HepG2 (cell line): ENCODE measurements at regions not wholly inside any gene's neighbourhood (a gene's known extent, or its start where the extent isn't known, plus 50 kb on each side); places are given as distances from the start of the nearest gene placed in this dataset.

Source experiments
- ATAC-seq: fragments of 200-7000 bp; cut with Tn5 transposase; 3 replicates; pipeline ENCODE4 v1.9.1; 2020; ENCODE audit warnings: mild to moderate bottlenecking, moderate library complexity
- BruUV-seq: library from RNA; stranded (reverse); fragments of 400-500 nt; replicated peaks from 2 replicates; lab custom pipeline; 2021; lab: Mats Ljungman, UMichigan
- CTCF ChIA-PET: fragments of 300-600 bp; formaldehyde crosslinking; extraction: SDS; loops from one replicate; lab custom pipeline; 2021; ENCODE audit warnings: low total read pairs, inconsistent platforms, low intra/inter-chr PET ratio; lab: Yijun Ruan, JAX
- POLR2A ChIA-PET: fragments of 350-600 bp; sonication (Branson Sonifier 250); formaldehyde crosslinking; loops from one replicate; lab custom pipeline; 2020; ENCODE audit warnings: antibody characterized with exemption, inconsistent platforms; lab: Yijun Ruan, JAX
- DNase-seq: peaks from one replicate; pipeline ENCODE4 v3.0.0-alpha.2; 2015; ENCODE audit warnings: low spot score
- FAIRE-seq: peaks from 3 replicates; lab custom pipeline; 2011; peaks lifted over from hg19 to GRCh38; lab: Jason Lieb, UNC
- H2AFZ ChIP-seq: one replicate; pipeline ENCODE4 v1.6.1; 2011; ENCODE audit warnings: low read length, inconsistent platforms
- H3K27ac ChIP-seq: fragments of 300-600 bp; 3 replicates; pipeline ENCODE4 v1.8.0; 2011; ENCODE audit warnings: mixed run types, mild to moderate bottlenecking, mixed read lengths, low read length, inconsistent platforms; ENCODE audit not compliant: insufficient read depth; ENCODE audit errors: extremely low read length
- H3K27me3 ChIP-seq, 2 experiments: fragments of 200-600 bp in 1 of 2; 2 replicates in 1 of 2; 3 replicates in 1 of 2; pipeline versions ENCODE4 v1.6.0 to v1.8.0; 2011; ENCODE audit warnings: low read length in 2 of 2, mild to moderate bottlenecking in 2 of 2, moderate library complexity in 2 of 2, inconsistent platforms in 1 of 2; ENCODE audit not compliant: insufficient read depth in 2 of 2, control insufficient read depth in 1 of 2
- H3K36me3 ChIP-seq, 2 experiments: fragments of 200-600 bp in 1 of 2; replicated peaks in 1 of 2; 2 replicates in 1 of 2; 3 replicates in 1 of 2; pipeline versions ENCODE4 v1.5.1 to v1.8.0; 2011; ENCODE audit warnings: low read length in 2 of 2, inconsistent platforms in 1 of 2; ENCODE audit not compliant: insufficient read depth in 2 of 2, control insufficient read depth in 1 of 2
- H3K4me1 ChIP-seq: 2 replicates; pipeline ENCODE4 v1.5.1; 2012; ENCODE audit warnings: low read length, inconsistent platforms; ENCODE audit not compliant: insufficient read depth
- H3K4me2 ChIP-seq: 2 replicates; pipeline ENCODE4 v1.6.0; 2011; ENCODE audit warnings: low read depth, low read length, inconsistent platforms
- H3K4me3 ChIP-seq, 3 experiments: fragments of 200-600 bp in 1 of 3; sonication (generic), shearing (Covaris generic) in 1 of 3; replicated peaks in 1 of 3; 2 replicates each; pipeline ENCODE4 v1.5.1; 2011 to 2016; ENCODE audit warnings: low read length in 3 of 3, inconsistent platforms in 2 of 3, low read depth in 2 of 3, mild to moderate bottlenecking in 2 of 3, control low read depth in 1 of 3, mixed read lengths in 1 of 3; ENCODE audit not compliant: insufficient read depth in 1 of 3
- H3K79me2 ChIP-seq: one replicate; pipeline ENCODE4 v1.6.1; 2011; ENCODE audit warnings: low read length, inconsistent platforms; ENCODE audit not compliant: insufficient read depth
- H3K9ac ChIP-seq: 2 replicates; pipeline ENCODE4 v1.6.0; 2011; ENCODE audit warnings: mild to moderate bottlenecking, low read depth, low read length, inconsistent platforms; ENCODE audit not compliant: insufficient read depth
- H3K9me3 ChIP-seq: 2 replicates; pipeline ENCODE4 v1.5.1; 2012; ENCODE audit warnings: mild to moderate bottlenecking, low read length
- H4K20me1 ChIP-seq: 2 replicates; pipeline ENCODE4 v1.6.0; 2011; ENCODE audit warnings: inconsistent platforms, mild to moderate bottlenecking, low read length, moderate library complexity; ENCODE audit not compliant: insufficient read depth
- ERF ChIP-seq: IDR thresholded peaks from 2 replicates; pipeline ENCODE4 v1.6.1; 2018; ENCODE audit warnings: missing biosample characterization, missing genetic modification reagents
- GPN1 ChIP-seq: sonication (generic); formaldehyde crosslinking; IDR thresholded peaks from 2 replicates; pipeline ENCODE4 v1.5.1; 2020; ENCODE audit warnings: missing genetic modification reagents, borderline replicate concordance
- HDAC1 ChIP-seq: sonication (generic); formaldehyde crosslinking; IDR thresholded peaks from 2 replicates; pipeline ENCODE4 v1.5.1; 2020; ENCODE audit warnings: mild to moderate bottlenecking, missing genetic modification reagents
- HDAC6 ChIP-seq: fragments of 200-600 bp; sonication (generic); IDR thresholded peaks from 2 replicates; pipeline ENCODE4 v1.7.0; 2017; ENCODE audit warnings: mild to moderate bottlenecking, antibody characterized with exemption, low read length, low read depth
- HIVEP1 ChIP-seq: sonication (generic); formaldehyde crosslinking; IDR thresholded peaks from 2 replicates; pipeline ENCODE4 v1.4.0; 2020; ENCODE audit warnings: mild to moderate bottlenecking, missing genetic modification reagents
- ISL2 ChIP-seq: sonication (generic); formaldehyde crosslinking; IDR thresholded peaks from 2 replicates; pipeline ENCODE4 v1.5.0; 2020; ENCODE audit warnings: missing genetic modification reagents
- MNT ChIP-seq: fragments of 450-650 bp; IDR thresholded peaks from 2 replicates; pipeline ENCODE4 v1.6.1; 2016
- SIX4 ChIP-seq: sonication (generic); formaldehyde crosslinking; IDR thresholded peaks from 2 replicates; pipeline ENCODE4 v1.4.0; 2020; ENCODE audit warnings: missing genetic modification reagents
- SMC3 ChIP-seq: IDR thresholded peaks from 2 replicates; pipeline ENCODE4 v1.6.1; 2011; ENCODE audit warnings: low read length, improper control_type of control experiment
- TARDBP ChIP-seq: sonication (generic); formaldehyde crosslinking; IDR thresholded peaks from 2 replicates; pipeline ENCODE4 v1.8.0; 2022; ENCODE audit warnings: mild to moderate bottlenecking, missing genetic modification reagents
- ZNF414 ChIP-seq: sonication (generic); formaldehyde crosslinking; IDR thresholded peaks from 2 replicates; pipeline ENCODE4 v1.5.0; 2020; ENCODE audit warnings: missing genetic modification reagents
- ZNF567 ChIP-seq: sonication (generic); formaldehyde crosslinking; IDR thresholded peaks from 2 replicates; pipeline ENCODE4 v1.8.1; 2023; ENCODE audit warnings: mild to moderate bottlenecking, missing genetic modification reagents, borderline replicate concordance
- ZNF766 ChIP-seq: sonication (generic); formaldehyde crosslinking; IDR thresholded peaks from 2 replicates; pipeline ENCODE4 v1.5.0; 2020; ENCODE audit warnings: missing genetic modification reagents, borderline replicate concordance
- WGBS: methylation state at CpG from one replicate; pipeline ENCODE4 v1.1.6; 2017; ENCODE audit warnings: low lambda C conversion rate; 5-methylcytosine and 5-hydroxymethylcytosine counted together
- in situ Hi-C: cut with HindIII; loops from 2 replicates; pipeline ENCODE4 v1.10.0; 2017; ENCODE audit warnings: low pct_unique_long_range_greater_than_20kb; ENCODE audit not compliant: extremely low pct_ligation_motif_present
- intact Hi-C: fragments of 100-400 bp; cut with micrococcal nuclease; formaldehyde crosslinking; loops from one replicate; pipeline ENCODE4 v1.10.0; 2022; ENCODE audit not compliant: unreplicated experiment
- TF ChIP-seq, protein P1 (sequence below): sonication (generic); formaldehyde crosslinking; IDR thresholded peaks from 2 replicates; pipeline ENCODE4 v1.4.0; 2020; ENCODE audit warnings: low read depth, missing genetic modification reagents

DNA sequence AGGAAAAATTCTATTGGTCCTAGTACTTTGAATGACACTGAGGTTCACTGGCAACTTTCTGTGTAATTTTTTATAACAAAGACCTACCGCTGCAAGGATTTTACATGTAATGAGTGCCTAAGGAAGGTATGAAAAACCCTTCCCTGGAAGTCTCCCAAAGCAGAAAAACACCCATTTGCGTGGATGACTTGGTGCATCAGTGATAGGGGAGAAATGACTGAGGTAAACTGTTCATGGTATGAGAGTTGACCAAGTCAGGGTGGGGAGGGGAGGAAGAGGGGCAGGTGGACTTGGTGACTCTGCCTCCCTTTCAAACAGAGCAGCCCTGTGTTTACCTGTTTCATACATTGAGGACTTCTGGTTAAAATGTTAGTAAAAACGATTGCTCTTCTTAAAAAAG, 78.8 kb upstream of the IPO9 start:
- TF ChIP-seq ZNF567 (CRISPR knock-in tag) (no peak), HDAC6 (no peak), ERF (CRISPR knock-in tag) (no peak), HIVEP1 (CRISPR knock-in tag) (no peak), ZNF766 (CRISPR knock-in tag) (no peak), TARDBP (no peak), ISL2 (CRISPR knock-in tag) (no peak), HDAC1 (CRISPR knock-in tag) (no peak)
- TF ChIP-seq, all 625 proteins: peak for 0
- no peak overlapping the region for H3K4me2 ChIP-seq

GRCh38 chr1:201750934-201751333, 78.0 kb upstream of the IPO9 start:
- POLR2A ChIA-PET, result no interaction called here
- Histone ChIP-seq H3K27ac (no peak overlapping the region), H3K9me3 (no peaks in the 10 kb centered on the region), H3K9ac (no peak overlapping the region), H3K4me1 (peaks cover 10% of the 10 kb centered on the region), H3K27me3 (no peaks in the 10 kb centered on the region), H3K4me2 (no peak overlapping the region), H3K4me3 (no peak overlapping the region), H3K79me2 (no peaks in the 10 kb centered on the region), H2AFZ (no peak overlapping the region), H4K20me1 (no peaks in the 10 kb centered on the region), H3K36me3 (no peaks in the 10 kb centered on the region)
- ATAC-seq (no peak), DNase-seq (no peak), FAIRE-seq (no peak)
- in situ Hi-C loops (no loop called here), intact Hi-C loops (no loop called here)
- 22% methylated on average over 1 of the region's 1 CpG for WGBS
- CTCF ChIA-PET, result no interaction called here
- no TSS peak for BruUV-seq
- no peak for TF ChIP-seq MNT
- TF ChIP-seq, protein P1, sequence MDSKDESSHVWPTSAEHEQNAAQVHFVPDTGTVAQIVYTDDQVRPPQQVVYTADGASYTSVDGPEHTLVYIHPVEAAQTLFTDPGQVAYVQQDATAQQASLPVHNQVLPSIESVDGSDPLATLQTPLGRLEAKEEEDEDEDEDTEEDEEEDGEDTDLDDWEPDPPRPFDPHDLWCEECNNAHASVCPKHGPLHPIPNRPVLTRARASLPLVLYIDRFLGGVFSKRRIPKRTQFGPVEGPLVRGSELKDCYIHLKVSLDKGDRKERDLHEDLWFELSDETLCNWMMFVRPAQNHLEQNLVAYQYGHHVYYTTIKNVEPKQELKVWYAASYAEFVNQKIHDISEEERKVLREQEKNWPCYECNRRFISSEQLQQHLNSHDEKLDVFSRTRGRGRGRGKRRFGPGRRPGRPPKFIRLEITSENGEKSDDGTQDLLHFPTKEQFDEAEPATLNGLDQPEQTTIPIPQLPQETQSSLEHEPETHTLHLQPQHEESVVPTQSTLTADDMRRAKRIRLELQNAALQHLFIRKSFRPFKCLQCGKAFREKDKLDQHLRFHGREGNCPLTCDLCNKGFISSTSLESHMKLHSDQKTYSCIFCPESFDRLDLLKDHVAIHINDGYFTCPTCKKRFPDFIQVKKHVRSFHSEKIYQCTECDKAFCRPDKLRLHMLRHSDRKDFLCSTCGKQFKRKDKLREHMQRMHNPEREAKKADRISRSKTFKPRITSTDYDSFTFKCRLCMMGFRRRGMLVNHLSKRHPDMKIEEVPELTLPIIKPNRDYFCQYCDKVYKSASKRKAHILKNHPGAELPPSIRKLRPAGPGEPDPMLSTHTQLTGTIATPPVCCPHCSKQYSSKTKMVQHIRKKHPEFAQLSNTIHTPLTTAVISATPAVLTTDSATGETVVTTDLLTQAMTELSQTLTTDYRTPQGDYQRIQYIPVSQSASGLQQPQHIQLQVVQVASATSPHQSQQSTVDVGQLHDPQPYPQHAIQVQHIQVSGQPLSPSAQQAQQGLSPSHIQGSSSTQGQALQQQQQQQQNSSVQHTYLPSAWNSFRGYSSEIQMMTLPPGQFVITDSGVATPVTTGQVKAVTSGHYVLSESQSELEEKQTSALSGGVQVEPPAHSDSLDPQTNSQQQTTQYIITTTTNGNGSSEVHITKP (CRISPR knock-in tag), result no peak
- no peak for TF ChIP-seq SMC3
- TF ChIP-seq SIX4 (CRISPR knock-in tag), result no peak
- no peak for TF ChIP-seq ZNF414
- no peak for TF ChIP-seq GPN1

More for the DNA sequence above, 78.8 kb upstream of the IPO9 start:
- CTCF ChIA-PET, result no interaction called here
- intact Hi-C loops, result no loop called here
- POLR2A ChIA-PET, result no interaction called here
- DNase-seq (no peak), ATAC-seq (no peak), FAIRE-seq (no peak)
- Histone ChIP-seq H3K4me1 (peaks cover 10% of the 10 kb centered on the region), H3K27me3 (no peaks in the 10 kb centered on the region), H2AFZ (no peak overlapping the region), H3K79me2 (no peaks in the 10 kb centered on the region), H3K9me3 (no peaks in the 10 kb centered on the region), H3K4me3 (no peak overlapping the region), H3K36me3 (no peaks in the 10 kb centered on the region), H3K9ac (no peak overlapping the region), H3K27ac (no peak overlapping the region), H4K20me1 (no peaks in the 10 kb centered on the region)
- WGBS, result 17% methylated on average over 3 of the region's 3 CpGs
- in situ Hi-C loops, result no loop called here
- no TSS peak for BruUV-seq
